NT2/D1 (cell line): ENCODE measurements at regions not wholly inside any gene's neighbourhood (a gene's known extent, or its start where the extent isn't known, plus 50 kb on each side); places are given as distances from the start of the nearest gene placed in this dataset.

Source experiments
- DNase-seq: peaks from one replicate; pipeline ENCODE4 v3.0.0-alpha.2; 2011; ENCODE audit warnings: low read depth, low spot score
- H3K27me3 ChIP-seq: 2 replicates; pipeline ENCODE4 v1.6.0; 2011; ENCODE audit warnings: mild to moderate bottlenecking; ENCODE audit not compliant: insufficient read length, insufficient read depth
- H3K36me3 ChIP-seq: 2 replicates; pipeline ENCODE4 v1.6.1; 2011; ENCODE audit warnings: mild to moderate bottlenecking, low read length, mixed read lengths; ENCODE audit not compliant: insufficient read depth, insufficient read length
- H3K4me1 ChIP-seq: 2 replicates; pipeline ENCODE4 v1.5.1; 2011; ENCODE audit not compliant: insufficient read depth, insufficient read length
- H3K4me3 ChIP-seq: 2 replicates; pipeline ENCODE4 v1.5.1; 2011; ENCODE audit warnings: low read depth; ENCODE audit not compliant: insufficient read length
- H3K9ac ChIP-seq: 2 replicates; pipeline ENCODE4 v1.6.0; 2011; ENCODE audit warnings: low read depth; ENCODE audit not compliant: insufficient read length
- H3K9me3 ChIP-seq: 2 replicates; pipeline ENCODE4 v1.5.1; 2011; ENCODE audit warnings: mild to moderate bottlenecking, low read length; ENCODE audit not compliant: insufficient read depth
- SUZ12 ChIP-seq: IDR thresholded peaks from 2 replicates; pipeline ENCODE4 v1.6.1; 2011; ENCODE audit not compliant: insufficient read length, insufficient read depth; ENCODE audit errors: extremely low read depth
- YY1 ChIP-seq: IDR thresholded peaks from 2 replicates; pipeline ENCODE4 v1.6.1; 2011; ENCODE audit not compliant: insufficient read length, insufficient read depth
- ZNF274 ChIP-seq: IDR thresholded peaks from 2 replicates; pipeline ENCODE4 v1.6.1; 2011; ENCODE audit warnings: mild to moderate bottlenecking, low read depth, low read length

GRCh38 chr21:41593051-41593759 is 85.2 kb upstream of the TMPRSS2 start:
- Histone ChIP-seq H3K9me3 (peaks cover 6% of the 10 kb centered on the region; the same call in 1 of the 2 replicates), H3K4me3 (no peak overlapping the region), H3K27me3 (no peaks in the 10 kb centered on the region), H3K4me1 (no peaks in the 10 kb centered on the region), H3K9ac (no peak overlapping the region), H3K36me3 (no peaks in the 10 kb centered on the region)
- no peak for DNase-seq
- TF ChIP-seq SUZ12 (no peak), ZNF274 (no peak), YY1 (no peak)

DNA sequence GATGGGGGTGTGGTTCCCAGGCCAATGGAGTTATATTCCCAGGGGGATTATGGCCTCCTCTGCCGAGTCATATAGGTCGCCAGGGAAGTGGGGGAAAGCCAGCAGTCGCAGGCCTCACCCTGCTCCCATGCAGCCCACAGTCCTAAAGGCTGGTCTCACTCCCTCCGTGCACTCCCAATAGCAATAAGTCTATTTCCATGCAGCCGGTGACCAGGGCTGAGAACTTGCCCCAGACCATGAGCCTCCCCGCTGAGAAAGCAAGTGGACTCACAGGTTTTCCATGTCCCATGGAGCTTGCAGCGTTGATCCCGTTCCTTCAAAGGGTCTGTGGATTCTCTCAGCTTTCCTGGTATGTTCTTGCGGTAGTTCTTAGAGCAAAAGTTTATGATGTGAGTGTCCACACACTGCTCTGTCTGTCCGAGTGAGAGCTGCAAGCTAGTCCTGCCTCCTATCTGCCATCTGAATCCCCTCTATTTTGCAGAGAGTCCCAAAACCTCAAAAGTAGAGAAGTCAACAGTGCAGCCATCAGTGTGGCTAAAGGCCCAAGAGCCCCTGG is 81.7 kb upstream of the TMPRSS2 start:
- no peak for TF ChIP-seq SUZ12
- TF ChIP-seq YY1: no peak
- TF ChIP-seq ZNF274: no peak
- DNase-seq: no peak
- H3K9ac ChIP-seq: no peak overlapping the region
- no peaks in the 10 kb centered on the region for H3K36me3 ChIP-seq
- no peaks in the 10 kb centered on the region for H3K27me3 ChIP-seq
- H3K4me3 ChIP-seq: no peak overlapping the region
- peaks cover 6% of the 10 kb centered on the region; the same call in 1 of the 2 replicates for H3K9me3 ChIP-seq
- no peaks in the 10 kb centered on the region for H3K4me1 ChIP-seq

- TF ChIP-seq YY1 (no peak), ZNF274 (no peak), SUZ12 (no peak)
- no peak overlapping the region for H3K9ac ChIP-seq
- no peaks in the 10 kb centered on the region for H3K27me3 ChIP-seq
- no peaks in the 10 kb centered on the region for H3K36me3 ChIP-seq
- H3K4me3 ChIP-seq: no peak overlapping the region
- DNase-seq: no peak
- H3K4me1 ChIP-seq: peaks cover 5% of the 10 kb centered on the region
- peaks cover 6% of the 10 kb centered on the region; the same call in 1 of the 2 replicates for H3K9me3 ChIP-seq
Measured at GRCh38 chr21:41589131-41589530, 81.2 kb upstream of the TMPRSS2 start.

- Histone ChIP-seq H3K4me1 (peaks cover 19% of the 10 kb centered on the region), H3K27me3 (no peaks in the 10 kb centered on the region)
- no peak for TF ChIP-seq YY1
- no peak for TF ChIP-seq ZNF274
- no peak for TF ChIP-seq SUZ12
Measured at GRCh38 chr21:41585199-41585994, 77.4 kb upstream of the TMPRSS2 start.

DNA sequence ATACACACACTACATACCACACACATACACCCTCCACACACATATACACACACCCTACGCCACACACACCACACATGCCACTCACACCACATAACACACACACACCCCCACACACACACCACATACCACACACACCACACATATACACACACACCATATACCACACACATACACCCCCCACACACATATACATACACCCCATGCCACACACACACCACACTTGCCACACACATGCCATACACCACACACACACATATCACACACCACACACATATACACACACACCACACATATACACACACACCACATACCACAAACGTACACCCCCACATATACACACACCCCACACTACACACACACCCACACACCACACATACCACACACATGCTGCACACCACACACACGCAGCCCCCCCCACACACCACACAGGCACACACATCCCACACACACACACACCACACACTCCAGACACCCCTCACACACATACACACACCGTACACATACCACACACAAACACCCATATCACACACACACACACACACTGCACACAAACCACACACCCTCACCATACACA is 76.7 kb upstream of the TMPRSS2 start:
- H3K9ac ChIP-seq: no peak overlapping the region
- H3K9me3 ChIP-seq: peaks cover 6% of the 10 kb centered on the region; the same call in 1 of the 2 replicates
- H3K4me1 ChIP-seq: peaks cover 19% of the 10 kb centered on the region
- H3K27me3 ChIP-seq: no peaks in the 10 kb centered on the region
- no peak for DNase-seq
- TF ChIP-seq ZNF274 (no peak), SUZ12 (no peak), YY1 (no peak)
- no peaks in the 10 kb centered on the region for H3K36me3 ChIP-seq
- H3K4me3 ChIP-seq: no peak overlapping the region

More at GRCh38 chr21:41585199-41585994, 77.4 kb upstream of the TMPRSS2 start:
- no peak overlapping the region for H3K9ac ChIP-seq
- H3K9me3 ChIP-seq: peaks cover 6% of the 10 kb centered on the region; the same call in 1 of the 2 replicates
- no peak for DNase-seq
- H3K36me3 ChIP-seq: no peaks in the 10 kb centered on the region
- H3K4me3 ChIP-seq: no peak overlapping the region

- H3K9ac ChIP-seq: no peak overlapping the region
- H3K4me1 ChIP-seq: peaks cover 19% of the 10 kb centered on the region
- no peaks in the 10 kb centered on the region for H3K27me3 ChIP-seq
- peaks cover 9% of the 10 kb centered on the region for H3K9me3 ChIP-seq
- TF ChIP-seq ZNF274: no peak
- TF ChIP-seq YY1: no peak
- TF ChIP-seq SUZ12: no peak
- no peaks in the 10 kb centered on the region for H3K36me3 ChIP-seq
- H3K4me3 ChIP-seq: no peak overlapping the region
- DNase-seq: no peak
Measured at GRCh38 chr21:41583274-41583790, 75.4 kb upstream of the TMPRSS2 start.
